Non-pigmented ciliary epithelial cell (primary cell): ENCODE measurements at regions not wholly inside any gene's neighbourhood (a gene's known extent, or its start where the extent isn't known, plus 50 kb on each side); places are given as distances from the start of the nearest gene placed in this dataset.
A peak's percentile ranks its signal among the peaks of the same experiment; 100 is the strongest.
"Not testable (repeated sequence)": the region's sequence is repeated elsewhere in the genome, so short reads cannot be mapped to it uniquely, and the experiment has no call there.

Experiments used
- DNase-seq: peaks from one replicate; pipeline ENCODE4 v3.0.0-alpha.2; 2010; ENCODE audit warnings: low read depth

DNA sequence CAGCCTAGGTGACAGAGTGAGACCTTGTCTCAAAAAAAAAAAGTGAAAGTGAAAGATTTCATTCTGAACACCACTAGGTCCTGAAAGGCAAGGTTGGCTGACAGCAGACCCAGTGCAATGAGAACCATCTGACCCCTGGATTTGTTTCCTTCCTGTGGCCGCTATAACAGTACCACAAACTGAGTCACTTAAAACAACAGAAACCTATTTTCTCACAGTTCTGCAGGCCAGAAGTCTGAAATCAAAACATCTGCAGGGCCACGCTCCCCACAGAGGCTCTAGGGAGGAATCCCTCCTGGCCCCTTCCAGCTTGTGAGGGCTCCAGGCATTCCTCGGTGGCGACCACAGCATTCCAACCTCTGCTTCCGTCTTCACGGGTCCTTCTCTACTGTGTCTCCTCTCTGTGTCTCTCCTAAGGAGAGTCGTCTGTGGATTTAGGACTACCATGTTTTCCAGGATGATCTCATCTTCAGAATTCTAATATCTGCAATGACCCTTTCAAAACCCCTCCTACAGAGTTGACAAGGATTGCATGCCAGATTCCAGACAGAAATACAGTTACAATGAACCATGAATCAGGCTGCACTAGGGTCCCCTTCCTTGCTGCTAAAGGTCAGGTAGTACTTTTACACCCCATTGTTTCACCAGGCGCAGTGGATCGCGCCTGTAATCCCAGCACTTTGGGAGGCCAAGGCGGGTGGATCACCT lies 78.0 kb upstream of the ADGRL1 start:
- DNase-seq, result peak; percentile 95

DNA sequence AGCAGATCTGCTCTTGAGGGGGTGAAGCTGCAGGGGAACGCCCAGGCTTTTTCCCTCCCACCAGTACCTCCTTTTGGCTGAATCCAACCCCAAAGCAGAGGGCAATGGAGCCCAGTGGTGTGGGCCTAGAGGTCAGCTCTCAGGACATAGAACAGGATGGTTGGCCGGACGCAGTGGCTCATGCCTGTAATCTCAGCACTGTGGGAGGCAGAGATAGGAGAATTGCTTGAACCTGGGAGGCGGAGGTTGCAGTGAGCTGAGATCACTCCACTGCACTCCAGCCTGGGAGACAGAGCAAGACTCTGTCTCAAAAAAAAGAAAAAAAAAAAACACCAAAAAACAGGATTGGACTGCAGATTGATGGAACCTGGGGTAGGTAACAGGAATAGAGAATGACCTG lies 73.3 kb upstream of the ADGRL1 start:
- DNase-seq, result not testable (repeated sequence)

DNA sequence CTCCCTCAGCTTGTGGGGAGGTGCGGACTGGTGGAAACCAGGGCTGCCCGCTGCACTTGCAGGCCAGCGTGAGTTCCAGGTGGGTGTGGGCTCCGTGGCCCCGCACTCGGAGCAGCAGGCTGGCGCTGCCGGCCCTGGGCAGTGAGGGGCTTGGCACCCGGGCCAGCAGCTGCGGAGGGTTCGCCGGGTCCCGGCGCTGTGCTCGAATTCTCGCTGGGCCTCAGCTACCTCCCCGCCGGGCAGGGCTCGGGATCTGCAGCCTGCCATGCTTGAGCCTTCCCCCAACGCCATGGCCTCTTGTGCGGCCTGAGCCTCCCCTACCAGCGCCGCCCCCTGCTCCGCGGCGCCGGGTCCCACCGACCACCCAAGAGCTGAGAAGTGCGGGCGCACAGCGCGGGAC lies 71.6 kb upstream of the ADGRL1 start:
- no peak for DNase-seq

DNA sequence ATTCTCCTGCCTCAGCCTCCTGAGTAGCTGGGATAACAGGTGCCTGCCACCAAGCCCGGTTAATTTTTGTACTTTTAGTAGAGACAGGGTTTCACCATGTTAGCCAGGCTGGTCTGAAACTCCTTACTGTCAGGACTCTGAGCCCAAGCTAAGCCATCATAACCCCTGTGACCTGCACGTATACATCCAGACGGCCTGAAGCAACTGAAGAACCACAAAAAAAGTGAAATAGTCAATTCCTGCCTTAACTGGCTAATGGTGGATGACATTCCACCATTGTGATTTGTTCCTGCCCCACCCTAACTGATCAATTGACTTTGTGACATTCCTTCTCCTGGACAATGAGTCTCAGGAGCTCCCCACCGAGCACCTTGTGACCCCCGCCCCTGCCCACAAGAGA lies 69.9 kb upstream of the ADGRL1 start:
- not testable (repeated sequence) for DNase-seq

DNA sequence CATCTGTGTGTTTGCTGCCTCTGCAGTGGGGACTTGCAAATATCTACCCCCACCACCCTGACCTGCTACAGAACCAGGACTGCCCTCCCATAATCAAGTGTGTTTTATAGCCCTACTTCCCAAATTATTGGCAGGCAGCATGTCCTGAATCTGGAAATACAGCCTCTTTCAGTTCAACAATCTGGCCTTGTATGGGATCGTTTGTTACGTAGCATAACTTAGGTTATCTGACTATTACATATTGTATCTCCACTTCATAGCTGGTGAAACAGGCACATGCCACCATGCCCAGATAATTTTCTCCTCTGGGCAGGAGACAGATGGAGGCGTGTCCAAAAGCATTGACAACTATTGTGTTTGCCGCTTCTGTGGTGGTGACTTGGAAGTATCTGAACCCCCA lies 66.7 kb upstream of the ADGRL1 start:
- no peak for DNase-seq

DNA sequence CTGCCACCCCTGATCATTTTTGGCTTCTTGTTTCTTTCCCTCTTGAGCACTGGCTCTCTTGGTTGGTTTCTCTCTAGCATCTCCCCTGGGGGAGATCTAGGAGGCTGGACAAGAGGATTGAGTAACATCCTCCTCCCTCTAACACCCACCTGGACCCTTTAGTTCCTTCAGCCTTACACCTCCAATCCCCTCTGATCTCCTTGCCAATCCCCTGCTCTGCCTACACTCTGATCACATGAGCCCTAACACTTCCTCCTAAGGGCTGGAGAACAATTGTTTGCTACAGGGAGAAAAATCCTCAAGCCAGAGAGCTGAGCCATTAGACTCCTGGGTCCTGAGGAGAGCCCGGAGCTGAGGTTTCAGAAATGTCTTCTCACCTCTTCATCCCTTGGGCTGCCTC lies 65.9 kb upstream of the ADGRL1 start:
- DNase-seq, result no peak

DNA sequence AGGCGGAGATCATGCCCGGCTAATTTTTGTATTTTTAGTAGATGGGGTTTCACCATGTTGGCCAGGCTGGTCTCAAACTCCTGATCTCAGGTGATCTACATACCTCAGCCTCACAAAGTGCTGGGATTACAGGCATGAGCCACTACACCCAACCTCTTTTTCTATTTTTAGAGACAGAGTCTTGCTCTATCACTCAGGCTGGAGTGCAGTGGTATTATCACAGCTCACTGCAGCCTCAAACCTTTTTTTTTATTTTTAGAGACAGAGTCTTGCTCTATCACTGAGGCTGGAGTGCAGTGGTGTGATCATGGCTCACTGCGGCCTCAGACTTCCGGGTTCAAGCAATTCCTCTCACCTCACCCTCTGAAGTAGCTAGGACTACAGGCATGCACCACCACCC lies 64.6 kb upstream of the ADGRL1 start:
- DNase-seq, result not testable (repeated sequence)

DNA sequence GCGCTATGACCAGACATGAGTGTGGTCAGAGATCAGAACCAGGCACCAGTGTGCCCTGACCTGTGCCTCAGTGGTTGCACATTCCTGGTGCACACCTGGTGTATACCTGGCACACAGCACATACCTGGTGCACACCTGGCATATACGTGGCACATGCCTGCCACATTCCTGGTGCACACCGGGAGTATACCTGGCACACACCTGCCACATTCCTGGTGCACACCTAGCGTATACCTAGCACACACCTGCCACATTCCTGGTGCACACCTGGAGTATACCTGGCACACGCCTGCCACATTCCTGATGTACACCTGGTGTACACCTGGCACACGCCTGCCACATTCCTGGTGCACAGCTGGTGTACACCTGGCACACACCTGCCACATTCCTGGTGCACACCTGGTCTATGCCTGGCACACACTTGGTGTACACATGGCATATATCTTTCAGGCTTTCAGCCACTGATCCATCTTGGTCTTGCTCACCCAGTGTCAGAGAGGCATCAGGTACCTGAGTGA lies 61.3 kb upstream of the ADGRL1 start:
- DNase-seq, result no peak

DNA sequence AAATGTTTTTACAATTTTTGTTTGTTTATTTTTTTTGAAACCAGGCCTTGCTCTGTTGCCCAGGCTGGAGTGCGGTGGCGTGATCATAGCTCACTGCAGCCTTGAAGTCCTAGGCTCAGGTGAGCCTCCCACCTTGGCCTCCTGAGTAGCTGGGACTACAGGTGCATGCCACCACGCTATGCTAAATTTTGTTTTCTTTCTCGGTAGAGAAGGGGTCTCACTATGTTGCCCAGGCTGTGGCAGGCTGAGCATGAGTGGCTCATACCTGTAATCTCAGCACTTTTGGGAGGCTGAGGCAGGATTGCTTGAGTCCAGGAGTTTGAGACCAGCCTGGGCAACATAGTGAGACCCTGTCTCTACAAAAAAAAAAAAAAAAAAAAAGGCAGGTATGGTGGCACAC lies 60.2 kb upstream of the ADGRL1 start:
- DNase-seq, result not testable (repeated sequence)

DNA sequence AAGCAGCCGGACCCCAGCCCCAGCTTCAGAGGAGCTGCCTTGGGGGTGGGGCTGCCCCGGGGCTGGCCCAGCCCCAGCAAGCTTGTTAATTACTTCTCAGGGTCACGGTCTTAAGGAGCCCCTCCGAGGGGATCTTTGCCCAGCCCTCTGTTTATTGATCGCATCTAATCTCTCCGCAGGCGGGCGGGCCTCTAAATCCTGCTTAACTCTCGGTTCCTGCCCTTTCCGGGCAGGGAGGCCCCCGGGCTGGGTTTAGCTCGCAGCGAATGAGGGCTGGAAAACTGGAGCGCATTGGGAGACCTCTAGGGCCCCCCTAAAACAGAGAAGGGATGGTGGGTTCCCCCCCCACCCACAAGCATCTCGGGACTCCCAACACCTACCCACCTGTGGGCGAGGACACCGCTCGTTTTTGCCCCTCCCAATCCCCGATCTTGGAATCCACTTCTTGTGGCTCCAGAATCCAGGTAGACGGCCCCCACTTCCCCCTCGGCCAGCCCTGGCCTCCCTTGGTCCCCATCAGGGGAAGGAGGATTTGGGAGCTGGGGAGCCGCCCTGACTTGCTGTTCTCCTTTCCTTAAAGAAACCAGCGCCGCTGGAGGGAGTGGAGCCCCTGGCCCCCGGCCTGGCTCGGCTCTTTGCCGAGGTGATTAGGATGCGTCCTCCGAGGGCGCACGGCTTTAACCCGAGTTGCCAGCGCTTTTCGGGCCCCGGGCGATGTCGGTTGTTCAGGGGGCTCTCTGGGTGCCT lies 59.5 kb upstream of the ADGRL1 start:
- no peak for DNase-seq

DNA sequence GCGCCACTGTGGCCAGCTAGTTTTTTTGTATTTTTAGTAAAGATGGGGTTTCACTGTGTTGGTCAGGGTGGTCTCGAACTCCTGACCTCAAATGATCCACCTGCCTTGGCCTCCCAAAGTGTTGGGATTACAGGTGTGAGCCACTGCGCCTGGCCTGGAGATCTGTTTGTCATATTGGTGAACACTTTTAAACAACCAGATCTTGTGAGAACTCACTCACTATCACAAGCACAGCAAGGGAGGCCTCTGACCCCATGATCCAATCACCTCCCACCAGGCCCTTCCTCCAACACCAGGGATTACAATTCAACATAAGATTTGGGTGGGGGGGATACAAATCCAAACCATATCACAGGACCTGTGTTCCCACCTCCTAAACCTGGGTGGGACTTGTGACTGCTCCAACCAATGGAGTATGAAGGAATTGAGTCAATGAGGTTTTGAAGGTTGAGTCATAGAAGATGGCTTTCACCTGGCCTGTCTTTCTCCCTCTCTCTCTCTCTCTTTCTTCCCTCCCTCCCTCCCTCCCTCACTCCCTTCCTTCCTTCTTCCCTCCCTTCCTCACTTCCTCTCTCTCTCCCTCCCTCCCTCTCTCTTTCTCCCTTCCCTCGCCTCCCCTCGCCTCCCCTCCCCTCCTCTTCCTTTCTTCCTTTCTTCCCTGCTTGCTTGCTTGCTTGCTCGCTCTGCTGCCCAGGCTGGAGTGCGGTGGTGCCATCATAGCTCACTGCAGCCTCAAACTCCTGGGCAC lies 50.1 kb upstream of the ADGRL1 start:
- DNase-seq, result not testable (repeated sequence)
